ENCODE measurements at regions not wholly inside any gene's neighbourhood (a gene's known extent, or its start where the extent isn't known, plus 50 kb on each side); places are given as distances from the start of the nearest gene placed in this dataset.

DNA sequence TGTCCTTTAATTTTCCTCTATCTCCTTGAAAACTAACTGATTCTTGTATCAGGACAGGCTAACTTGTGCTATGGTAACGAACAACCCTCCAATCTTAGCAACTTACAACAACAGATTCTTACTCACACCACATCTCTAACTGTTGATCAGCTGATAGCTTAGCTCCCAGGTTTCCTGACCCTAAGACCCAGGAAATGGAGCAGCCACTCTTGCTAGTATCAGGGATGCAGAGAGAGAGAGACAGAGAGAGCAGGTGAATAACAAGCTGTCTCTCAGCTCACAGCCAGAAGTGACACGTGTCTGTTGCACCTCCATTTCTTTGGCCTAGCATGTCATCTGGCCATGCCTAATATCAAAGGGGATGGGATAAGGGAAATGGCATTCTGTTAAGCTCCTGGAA is 1289.0 kb upstream of the AUTS2 start:
- no peak for DNase-seq (ENCODE audit: low read depth)

DNA sequence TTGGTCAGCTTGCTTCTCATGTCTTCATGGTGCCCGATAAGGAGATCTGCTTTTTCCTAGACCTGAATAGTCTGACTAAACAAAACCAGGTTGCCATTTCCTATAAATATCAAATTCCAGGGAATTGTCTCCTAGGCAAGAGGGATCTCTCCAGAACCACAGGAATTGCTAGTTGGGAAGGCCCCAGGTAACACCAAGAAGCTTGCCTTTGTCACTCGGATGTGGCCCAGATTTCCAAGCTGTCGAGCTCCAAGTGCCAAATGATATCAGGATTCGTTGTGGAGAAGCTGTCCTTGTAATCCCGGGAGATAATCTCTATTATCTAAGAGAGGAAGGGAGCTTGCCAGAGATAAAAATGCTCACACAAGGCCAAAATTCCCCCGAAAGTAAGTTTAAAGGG is 1288.5 kb upstream of the AUTS2 start:
- no peak for DNase-seq (ENCODE audit: low read depth)

- DNase-seq (ENCODE audit: low read depth): no peak
Measured at GRCh38 chr7:68311958-68312357, 1286.3 kb upstream of the AUTS2 start.

GRCh38 chr7:68313806-68314205 is 1284.5 kb upstream of the AUTS2 start:
- no peak for DNase-seq (ENCODE audit: low read depth)

GRCh38 chr7:68314208-68314607 is 1284.1 kb upstream of the AUTS2 start:
- DNase-seq (ENCODE audit: low read depth): no peak

- DNase-seq (ENCODE audit: low read depth): no peak
Measured at GRCh38 chr7:68317476-68317875, 1280.8 kb upstream of the AUTS2 start.

GRCh38 chr7:68319061-68319460 is 1279.2 kb upstream of the AUTS2 start:
- no peak for DNase-seq (ENCODE audit: low read depth)

DNA sequence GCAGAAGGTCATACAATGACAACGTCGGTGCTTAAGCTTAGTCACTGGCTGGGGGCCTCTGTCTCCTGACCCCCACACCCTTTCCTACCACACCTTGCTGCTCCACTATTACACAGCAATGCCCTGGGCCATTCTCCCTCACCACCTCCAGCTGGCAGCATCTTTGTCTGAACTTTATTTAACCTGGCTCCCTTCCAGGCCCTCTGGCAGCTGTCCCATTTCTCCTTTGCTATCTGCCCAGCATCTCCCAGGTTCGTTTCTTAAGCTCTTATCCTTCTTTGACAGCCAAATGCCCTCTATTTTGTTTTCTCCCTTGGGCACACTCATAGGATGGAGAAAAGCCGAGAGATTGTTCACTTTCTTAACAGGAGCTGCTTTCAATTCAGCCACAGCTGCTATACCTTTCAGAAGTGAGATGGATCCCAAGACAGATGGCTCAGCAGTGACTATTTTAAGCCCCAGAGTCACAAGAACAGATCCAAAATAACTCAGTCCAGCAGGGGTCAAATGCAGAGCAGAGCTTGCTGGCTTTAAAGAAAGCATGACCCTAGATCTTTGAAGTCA is 1277.1 kb upstream of the AUTS2 start:
- DNase-seq (ENCODE audit: low read depth): no peak

DNA sequence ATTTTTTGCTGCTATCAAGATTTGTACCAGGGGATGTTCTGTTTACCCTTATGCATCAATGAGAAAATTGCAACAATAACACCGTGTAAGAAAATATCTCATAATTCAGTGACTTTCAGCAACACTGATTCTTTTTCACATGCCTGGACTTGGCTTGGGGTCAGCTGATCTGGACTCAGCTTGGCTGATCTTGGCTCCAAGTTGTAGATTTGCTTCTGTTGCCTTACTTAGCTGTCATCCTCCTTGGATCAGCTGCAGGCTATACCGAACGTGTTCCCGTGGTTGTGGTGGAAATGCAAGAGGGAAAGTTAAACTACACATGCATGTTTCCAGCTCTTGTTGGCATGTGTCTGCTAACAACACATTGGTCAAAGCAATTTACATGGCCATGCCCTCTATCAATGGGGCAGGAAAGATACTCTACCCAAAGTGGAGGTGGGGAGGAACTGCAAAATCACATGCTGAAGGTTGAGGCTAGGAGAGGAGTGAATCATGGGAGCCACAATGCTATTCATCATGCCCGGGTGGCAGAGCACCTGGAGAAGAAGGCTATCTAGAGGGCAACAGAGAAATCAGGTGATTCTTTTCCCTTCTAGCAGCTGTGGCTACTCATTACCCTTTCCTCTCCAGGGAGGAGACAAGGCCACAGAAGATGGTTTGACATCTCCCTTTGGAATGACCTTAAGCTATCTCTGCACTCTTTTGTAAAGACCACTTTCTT is 1276.3 kb upstream of the AUTS2 start:
- DNase-seq (ENCODE audit: low read depth): no peak

DNA sequence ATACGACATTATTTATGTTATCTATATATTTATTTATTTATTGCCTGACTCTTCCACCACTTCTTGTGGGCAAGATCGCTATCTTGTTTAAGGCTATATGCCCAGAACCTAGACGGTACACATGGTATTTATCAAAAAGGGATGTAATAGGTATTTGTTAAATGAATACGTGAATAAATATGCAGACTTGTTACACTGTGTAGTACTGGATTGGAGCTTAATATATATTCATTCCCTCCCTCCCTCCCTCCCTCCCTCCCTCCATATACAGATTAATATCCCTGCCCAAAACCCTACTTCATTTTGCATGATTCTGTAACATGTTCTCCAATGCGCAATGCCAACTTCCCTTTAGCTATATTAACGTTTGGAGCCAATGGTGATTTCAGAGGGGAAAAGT is 1273.7 kb upstream of the AUTS2 start:
- no peak for DNase-seq (ENCODE audit: low read depth)

GRCh38 chr7:68334216-68334615 is 1264.1 kb upstream of the AUTS2 start:
- DNase-seq (ENCODE audit: low read depth): no peak

GRCh38 chr7:68334636-68335272 is 1263.5 kb upstream of the AUTS2 start:
- no peak for DNase-seq (ENCODE audit: low read depth)

DNA sequence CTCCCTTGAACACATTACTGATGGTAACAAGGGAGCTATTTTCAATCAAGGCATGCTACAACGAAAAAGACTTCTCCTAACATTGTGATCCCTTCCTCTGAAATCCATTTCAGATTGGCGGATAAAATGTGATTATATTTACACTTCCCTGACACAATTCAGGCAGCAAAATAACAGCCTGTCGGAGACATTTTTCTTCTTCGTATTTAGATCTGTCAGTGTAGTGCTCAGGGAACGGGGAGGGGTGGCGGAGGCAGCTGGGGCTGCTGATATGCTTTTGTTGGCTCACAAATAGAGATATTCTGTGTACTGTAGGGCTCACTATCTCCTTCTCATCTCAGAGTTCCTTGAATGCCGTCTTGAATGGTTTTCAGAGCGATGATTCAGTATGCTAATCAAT is 1261.7 kb upstream of the AUTS2 start:
- DNase-seq (ENCODE audit: low read depth): no peak

- DNase-seq (ENCODE audit: low read depth): no peak
Measured at GRCh38 chr7:68348401-68348800, 1249.9 kb upstream of the AUTS2 start.

GRCh38 chr7:68362745-68363518 is 1235.3 kb upstream of the AUTS2 start:
- DNase-seq (ENCODE audit: low read depth): no peak

DNA sequence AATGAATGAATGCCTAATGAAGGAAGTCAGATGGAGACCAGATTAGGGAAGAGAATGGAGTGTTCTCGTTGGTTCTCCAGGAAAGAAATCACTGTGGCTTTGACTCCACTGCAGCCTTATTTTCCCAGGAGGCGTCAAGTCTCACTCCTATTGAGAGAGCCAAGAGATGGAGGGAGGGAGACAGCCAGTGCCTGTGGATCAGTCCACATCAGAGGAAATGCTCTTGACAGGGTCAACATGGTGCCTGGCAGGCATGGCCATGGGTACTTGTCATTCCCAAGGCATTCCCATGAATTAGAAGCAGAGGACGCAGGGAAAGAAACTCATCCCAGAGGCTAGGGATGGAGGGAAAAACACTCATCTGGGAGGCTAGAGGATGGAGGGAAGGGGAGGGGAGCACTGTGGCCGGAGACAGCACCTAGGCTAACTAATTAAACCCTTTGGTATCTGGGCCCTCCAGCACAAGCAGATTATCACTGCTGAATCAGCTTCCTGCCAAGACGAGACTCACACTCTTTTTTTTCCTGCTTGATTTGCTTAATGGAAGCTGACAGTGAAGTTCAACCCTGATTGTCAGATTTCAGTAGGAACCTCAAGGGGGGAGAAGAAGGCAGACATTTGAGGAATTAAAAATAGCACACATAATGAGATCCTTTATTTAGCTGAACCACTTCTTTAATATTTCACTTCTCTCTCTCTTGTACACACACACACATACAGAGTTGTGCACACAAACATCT is 1233.2 kb upstream of the AUTS2 start:
- DNase-seq (ENCODE audit: low read depth): no peak

DNA sequence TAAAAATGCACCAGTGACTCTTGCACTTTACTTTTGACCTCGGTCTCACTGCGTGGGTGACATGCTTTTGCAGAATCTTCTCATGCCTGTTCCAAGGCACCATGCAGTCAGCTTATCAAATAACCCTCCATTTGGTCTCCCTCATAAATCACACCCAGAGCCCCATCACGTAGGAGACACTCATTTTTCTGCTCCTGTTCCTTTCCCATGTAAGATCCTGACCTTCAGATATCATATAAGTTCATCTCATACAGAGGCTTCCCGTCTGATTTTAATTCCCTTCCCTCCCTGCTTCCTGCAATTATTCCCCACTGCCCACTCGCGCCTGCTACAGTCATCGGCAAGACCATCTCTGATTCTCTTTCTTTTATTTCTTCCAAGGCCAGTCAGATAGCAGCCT is 1226.3 kb upstream of the AUTS2 start:
- no peak for DNase-seq (ENCODE audit: low read depth)

- DNase-seq (ENCODE audit: low read depth): no peak
Measured at GRCh38 chr7:68376131-68376661, 1222.1 kb upstream of the AUTS2 start.

DNA sequence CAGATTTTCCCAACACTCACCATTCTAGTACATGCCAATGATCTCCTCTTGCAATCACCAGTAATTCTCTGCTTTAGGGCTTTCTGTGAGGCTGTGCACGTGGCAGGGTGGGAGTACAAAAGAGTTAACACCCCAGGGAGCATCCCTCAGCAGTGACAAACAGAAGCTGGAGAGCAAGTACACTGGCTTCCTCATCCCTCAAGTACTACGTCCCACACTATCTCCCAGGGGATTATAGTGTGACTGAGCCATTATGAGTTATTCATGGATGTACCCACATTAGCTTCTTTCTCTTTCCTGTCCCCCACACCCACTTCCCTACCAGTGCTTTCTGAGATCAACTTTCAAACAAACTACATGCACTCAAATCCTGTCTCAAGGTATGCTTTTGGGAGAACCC is 1216.5 kb upstream of the AUTS2 start:
- no peak for DNase-seq (ENCODE audit: low read depth)

DNA sequence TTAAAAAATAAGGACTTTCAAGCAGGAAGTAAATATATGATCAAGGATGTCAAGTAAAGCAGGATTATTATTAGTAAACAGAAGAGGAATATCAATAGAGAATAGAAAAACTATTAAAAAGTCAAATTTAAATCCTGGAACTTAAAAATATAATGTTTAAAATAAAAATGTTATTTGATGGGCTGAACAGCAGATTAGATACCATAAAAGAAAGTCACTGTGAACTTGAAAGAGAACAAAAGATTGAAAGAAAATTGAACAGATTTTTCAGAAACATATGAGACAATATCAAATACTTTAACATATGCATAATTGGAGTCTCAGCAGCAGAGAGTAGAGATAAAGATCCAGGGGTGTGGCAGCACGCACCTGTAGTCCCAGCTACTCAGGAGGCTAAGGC is 1213.7 kb upstream of the AUTS2 start:
- DNase-seq (ENCODE audit: low read depth): no peak

- DNase-seq (ENCODE audit: low read depth): no peak
Measured at GRCh38 chr7:68393051-68393450, 1205.2 kb upstream of the AUTS2 start.

- no peak for DNase-seq (ENCODE audit: low read depth)
Measured at GRCh38 chr7:68394131-68394530, 1204.1 kb upstream of the AUTS2 start.
